ENCODE measurements at regions not wholly inside any gene's neighbourhood (a gene's known extent, or its start where the extent isn't known, plus 50 kb on each side); places are given as distances from the start of the nearest gene placed in this dataset.

DNA sequence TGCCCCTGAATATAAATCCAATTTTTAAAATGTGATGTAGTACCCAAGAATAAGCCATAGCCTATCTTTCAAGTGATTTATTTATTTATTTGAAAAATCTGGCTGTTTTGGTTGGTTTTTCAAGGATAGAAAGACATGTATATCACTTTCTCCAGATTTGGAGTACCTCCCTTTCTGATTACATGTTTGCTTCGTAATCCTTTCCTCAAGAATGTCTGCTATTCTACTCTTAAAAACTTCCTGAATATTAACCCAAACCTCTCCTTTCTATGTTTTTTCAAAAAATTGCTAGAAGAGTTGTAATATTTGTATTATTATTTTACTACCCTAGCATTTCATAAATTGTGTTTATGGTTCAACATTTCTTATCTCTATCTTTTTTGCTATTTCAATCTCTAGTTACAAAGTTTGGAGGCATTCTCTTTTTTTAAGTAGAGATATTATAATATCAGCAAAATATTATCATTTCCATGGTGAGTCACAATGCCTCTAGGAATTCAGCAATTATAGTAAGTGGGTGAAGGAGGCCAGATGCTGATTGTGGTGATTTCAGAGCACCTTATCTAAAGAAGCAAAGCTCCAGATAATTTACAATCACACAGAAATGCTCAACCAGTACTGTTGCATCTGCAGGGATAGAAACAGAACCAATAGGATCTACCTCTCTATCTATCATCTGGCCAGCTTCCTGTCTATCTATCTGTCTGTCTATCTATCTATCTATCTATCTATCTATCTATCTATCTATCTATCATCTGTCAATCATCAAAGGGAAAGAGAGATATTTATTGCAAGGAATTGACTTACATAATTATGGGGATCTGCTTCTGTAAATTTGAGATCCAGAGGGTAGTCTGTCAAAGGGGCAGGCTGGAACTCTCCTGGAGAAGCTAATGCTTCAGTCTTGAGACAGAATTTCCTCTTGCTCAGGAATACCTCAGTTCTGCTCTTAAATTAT, 412.5 kb upstream of the SEMA3C start:
- no peak for TF ChIP-seq POLR2AphosphoS5 (IDR thresholded peaks at IDR 0.05; ENCODE audit: low read depth, low read length)
- no peak for TF ChIP-seq POLR2A (IDR thresholded peaks at IDR 0.05; ENCODE audit: low read depth, low read length)
- no peak for TF ChIP-seq SPI1 (IDR thresholded peaks at IDR 0.05; ENCODE audit: low read depth, low read length)
- TF ChIP-seq TAF1 (IDR thresholded peaks at IDR 0.05; ENCODE audit: low read depth, low read length) = no peak
- TF ChIP-seq PAX5 (IDR thresholded peaks at IDR 0.05; ENCODE audit: insufficient read depth, low read length, severe bottlenecking) = no peak
